GM12878 (cell line): ENCODE measurements at regions not wholly inside any gene's neighbourhood (a gene's known extent, or its start where the extent isn't known, plus 50 kb on each side); places are given as distances from the start of the nearest gene placed in this dataset.

ENCODE experiments used
- ASH2L ChIP-seq: fragments of 300-600, 200-600 bp; sonication (generic); IDR thresholded peaks from 2 replicates; pipeline ENCODE4 v1.6.1; 2017; ENCODE audit warnings: low read depth, mild to moderate bottlenecking, borderline replicate concordance
- BMI1 ChIP-seq: fragments of 450-650 bp; IDR thresholded peaks from 2 replicates; pipeline ENCODE4 v1.6.1; 2016; ENCODE audit warnings: mild to moderate bottlenecking, moderate library complexity, borderline replicate concordance
- CBX5 ChIP-seq: sonication (generic); IDR thresholded peaks from 2 replicates; pipeline ENCODE4 v1.6.1; 2016; ENCODE audit warnings: low read depth, moderate library complexity, mild to moderate bottlenecking, inconsistent platforms
- CREB1 ChIP-seq: IDR thresholded peaks from 2 replicates; pipeline ENCODE4 v1.6.1; 2012; ENCODE audit warnings: low read depth, mild to moderate bottlenecking, inconsistent platforms
- IRF4 ChIP-seq: IDR thresholded peaks from 2 replicates; pipeline ENCODE4 v1.6.1; 2011; ENCODE audit warnings: low read depth, low read length
- KDM1A ChIP-seq: fragments of 200-600 bp; sonication (generic); IDR thresholded peaks from 2 replicates; pipeline ENCODE4 v1.6.1; 2016; ENCODE audit warnings: borderline replicate concordance
- KLF5 ChIP-seq: fragments of 450-650 bp; IDR thresholded peaks from 2 replicates; pipeline ENCODE4 v1.6.1; 2014; ENCODE audit warnings: mild to moderate bottlenecking; ENCODE audit not compliant: partially characterized antibody
- NFYA ChIP-seq: IDR thresholded peaks from 2 replicates; pipeline ENCODE4 v1.6.1; 2011; ENCODE audit warnings: low read depth, mild to moderate bottlenecking, low read length, improper control_type of control experiment, borderline replicate concordance
- NR2C2 ChIP-seq: IDR thresholded peaks from 2 replicates; pipeline ENCODE4 v1.6.1; 2011; ENCODE audit warnings: borderline replicate concordance, low read depth; ENCODE audit not compliant: control insufficient read depth, insufficient read length
- RFX5 ChIP-seq: IDR thresholded peaks from 2 replicates; pipeline ENCODE4 v1.6.1; 2011; ENCODE audit warnings: low read depth, low read length, improper control_type of control experiment
- SMARCA5 ChIP-seq: fragments of 450-650 bp; IDR thresholded peaks from 2 replicates; pipeline ENCODE4 v1.6.1; 2017; ENCODE audit warnings: mild to moderate bottlenecking
- SP1 ChIP-seq: IDR thresholded peaks from one replicate; pipeline ENCODE4 v1.6.1; 2011; ENCODE audit warnings: low read depth, low read length
- SRF ChIP-seq, 2 experiments: IDR thresholded peaks; 2 replicates each; pipeline ENCODE4 v1.6.1; 2011; ENCODE audit warnings: low read depth in 2 of 2, low read length in 2 of 2, mild to moderate bottlenecking in 1 of 2, moderate library complexity in 1 of 2
- SUZ12 ChIP-seq: fragments of 200-600 bp; sonication (generic); IDR thresholded peaks from one replicate; pipeline ENCODE4 v1.6.1; 2018; ENCODE audit warnings: antibody characterized with exemption, mild to moderate bottlenecking; ENCODE audit not compliant: unreplicated experiment
- TCF7 ChIP-seq: IDR thresholded peaks from 2 replicates; pipeline ENCODE4 v1.6.1; 2014; ENCODE audit warnings: antibody characterized with exemption, borderline replicate concordance
- TF ChIP-seq, protein P1 (sequence below): fragments of 450-650 bp; conservative IDR thresholded peaks from 2 replicates; pipeline ENCODE4 v1.6.1; 2017; ENCODE audit warnings: mild to moderate bottlenecking, moderate library complexity
- TF ChIP-seq, protein P2 (sequence below): fragments of 450-650 bp; IDR thresholded peaks from 2 replicates; pipeline ENCODE4 v1.6.1; 2018; ENCODE audit warnings: mild to moderate bottlenecking, low read depth, moderate library complexity; ENCODE audit not compliant: partially characterized antibody
- TF ChIP-seq, protein P3 (sequence below): fragments of 450-650 bp; formaldehyde crosslinking; IDR thresholded peaks from 2 replicates; pipeline ENCODE4 v1.5.0; 2022; ENCODE audit warnings: mild to moderate bottlenecking, missing genetic modification characterization
- TF ChIP-seq, protein P4 (sequence below): IDR thresholded peaks from 2 replicates; pipeline ENCODE4 v1.6.1; 2012; ENCODE audit warnings: low read length, inconsistent platforms
- TF ChIP-seq, protein P5 (sequence below): fragments of 450-650 bp; IDR thresholded peaks from 2 replicates; pipeline ENCODE4 v1.6.1; 2014; ENCODE audit warnings: mild to moderate bottlenecking

DNA sequence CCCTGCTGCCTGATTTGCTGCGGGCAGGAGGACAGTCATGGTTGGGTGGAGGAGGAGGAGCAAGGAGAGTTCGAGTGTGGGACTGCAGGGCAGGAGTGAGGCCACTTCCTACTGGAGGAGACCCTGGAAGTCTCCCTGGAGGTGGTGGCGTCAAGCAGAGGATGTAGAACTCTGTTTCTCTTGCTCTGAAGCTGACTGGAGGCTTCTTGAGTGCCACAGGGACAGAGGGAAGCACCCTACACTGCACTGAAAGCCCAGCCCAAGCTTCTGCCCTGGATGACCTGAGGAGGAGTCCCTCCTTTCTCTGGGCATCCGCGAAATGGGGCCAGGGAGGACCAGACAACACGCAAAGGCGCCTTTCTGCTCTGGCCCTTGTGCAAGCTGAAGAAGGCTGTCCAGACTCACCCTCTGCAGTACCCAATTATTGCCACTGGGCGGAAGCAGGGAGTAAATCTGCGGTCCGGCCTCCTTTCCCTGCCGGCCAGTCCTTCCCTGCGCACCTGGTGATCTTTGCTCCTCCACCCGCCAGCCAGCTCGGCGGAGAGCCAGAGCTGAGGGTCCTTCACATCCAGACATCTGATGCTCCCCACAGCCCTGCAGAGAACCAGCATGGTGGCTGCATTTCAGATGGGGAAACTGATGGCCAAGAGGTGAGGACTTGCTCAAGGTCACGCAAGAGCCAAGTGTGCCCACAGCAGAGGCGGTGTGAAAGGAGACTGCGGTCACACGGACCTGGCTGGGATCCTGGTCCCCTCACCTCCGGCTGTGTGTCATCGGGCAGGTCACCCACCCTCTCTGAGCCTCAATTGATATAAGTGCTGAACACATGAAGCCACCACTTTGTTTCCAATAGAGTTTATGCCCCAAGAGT lies 207.1 kb downstream of the TBC1D2B start (continued):
- TF ChIP-seq NFYA (no peak), BMI1 (no peak), SRF (IDR thresholded peaks at IDR 0.05; ENCODE audit: low read depth in 2 of 2, low read length in 2 of 2) (no peak), RFX5 (no peak), TCF7 (no peak), IRF4 (no peak), SUZ12 (no peak), KDM1A (no peak), ASH2L (no peak), CBX5 (no peak), NR2C2 (no peak), CREB1 (no peak), SP1 (no peak), KLF5 (no peak), SMARCA5 (0 out of 2 replicates have a peak, but pooled peaks have one; percentile 35)
- TF ChIP-seq, protein P1, sequence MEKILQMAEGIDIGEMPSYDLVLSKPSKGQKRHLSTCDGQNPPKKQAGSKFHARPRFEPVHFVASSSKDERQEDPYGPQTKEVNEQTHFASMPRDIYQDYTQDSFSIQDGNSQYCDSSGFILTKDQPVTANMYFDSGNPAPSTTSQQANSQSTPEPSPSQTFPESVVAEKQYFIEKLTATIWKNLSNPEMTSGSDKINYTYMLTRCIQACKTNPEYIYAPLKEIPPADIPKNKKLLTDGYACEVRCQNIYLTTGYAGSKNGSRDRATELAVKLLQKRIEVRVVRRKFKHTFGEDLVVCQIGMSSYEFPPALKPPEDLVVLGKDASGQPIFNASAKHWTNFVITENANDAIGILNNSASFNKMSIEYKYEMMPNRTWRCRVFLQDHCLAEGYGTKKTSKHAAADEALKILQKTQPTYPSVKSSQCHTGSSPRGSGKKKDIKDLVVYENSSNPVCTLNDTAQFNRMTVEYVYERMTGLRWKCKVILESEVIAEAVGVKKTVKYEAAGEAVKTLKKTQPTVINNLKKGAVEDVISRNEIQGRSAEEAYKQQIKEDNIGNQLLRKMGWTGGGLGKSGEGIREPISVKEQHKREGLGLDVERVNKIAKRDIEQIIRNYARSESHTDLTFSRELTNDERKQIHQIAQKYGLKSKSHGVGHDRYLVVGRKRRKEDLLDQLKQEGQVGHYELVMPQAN, result no peak
- TF ChIP-seq, protein P2, sequence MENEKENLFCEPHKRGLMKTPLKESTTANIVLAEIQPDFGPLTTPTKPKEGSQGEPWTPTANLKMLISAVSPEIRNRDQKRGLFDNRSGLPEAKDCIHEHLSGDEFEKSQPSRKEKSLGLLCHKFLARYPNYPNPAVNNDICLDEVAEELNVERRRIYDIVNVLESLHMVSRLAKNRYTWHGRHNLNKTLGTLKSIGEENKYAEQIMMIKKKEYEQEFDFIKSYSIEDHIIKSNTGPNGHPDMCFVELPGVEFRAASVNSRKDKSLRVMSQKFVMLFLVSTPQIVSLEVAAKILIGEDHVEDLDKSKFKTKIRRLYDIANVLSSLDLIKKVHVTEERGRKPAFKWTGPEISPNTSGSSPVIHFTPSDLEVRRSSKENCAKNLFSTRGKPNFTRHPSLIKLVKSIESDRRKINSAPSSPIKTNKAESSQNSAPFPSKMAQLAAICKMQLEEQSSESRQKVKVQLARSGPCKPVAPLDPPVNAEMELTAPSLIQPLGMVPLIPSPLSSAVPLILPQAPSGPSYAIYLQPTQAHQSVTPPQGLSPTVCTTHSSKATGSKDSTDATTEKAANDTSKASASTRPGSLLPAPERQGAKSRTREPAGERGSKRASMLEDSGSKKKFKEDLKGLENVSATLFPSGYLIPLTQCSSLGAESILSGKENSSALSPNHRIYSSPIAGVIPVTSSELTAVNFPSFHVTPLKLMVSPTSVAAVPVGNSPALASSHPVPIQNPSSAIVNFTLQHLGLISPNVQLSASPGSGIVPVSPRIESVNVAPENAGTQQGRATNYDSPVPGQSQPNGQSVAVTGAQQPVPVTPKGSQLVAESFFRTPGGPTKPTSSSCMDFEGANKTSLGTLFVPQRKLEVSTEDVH, result no peak
- TF ChIP-seq, protein P3, sequence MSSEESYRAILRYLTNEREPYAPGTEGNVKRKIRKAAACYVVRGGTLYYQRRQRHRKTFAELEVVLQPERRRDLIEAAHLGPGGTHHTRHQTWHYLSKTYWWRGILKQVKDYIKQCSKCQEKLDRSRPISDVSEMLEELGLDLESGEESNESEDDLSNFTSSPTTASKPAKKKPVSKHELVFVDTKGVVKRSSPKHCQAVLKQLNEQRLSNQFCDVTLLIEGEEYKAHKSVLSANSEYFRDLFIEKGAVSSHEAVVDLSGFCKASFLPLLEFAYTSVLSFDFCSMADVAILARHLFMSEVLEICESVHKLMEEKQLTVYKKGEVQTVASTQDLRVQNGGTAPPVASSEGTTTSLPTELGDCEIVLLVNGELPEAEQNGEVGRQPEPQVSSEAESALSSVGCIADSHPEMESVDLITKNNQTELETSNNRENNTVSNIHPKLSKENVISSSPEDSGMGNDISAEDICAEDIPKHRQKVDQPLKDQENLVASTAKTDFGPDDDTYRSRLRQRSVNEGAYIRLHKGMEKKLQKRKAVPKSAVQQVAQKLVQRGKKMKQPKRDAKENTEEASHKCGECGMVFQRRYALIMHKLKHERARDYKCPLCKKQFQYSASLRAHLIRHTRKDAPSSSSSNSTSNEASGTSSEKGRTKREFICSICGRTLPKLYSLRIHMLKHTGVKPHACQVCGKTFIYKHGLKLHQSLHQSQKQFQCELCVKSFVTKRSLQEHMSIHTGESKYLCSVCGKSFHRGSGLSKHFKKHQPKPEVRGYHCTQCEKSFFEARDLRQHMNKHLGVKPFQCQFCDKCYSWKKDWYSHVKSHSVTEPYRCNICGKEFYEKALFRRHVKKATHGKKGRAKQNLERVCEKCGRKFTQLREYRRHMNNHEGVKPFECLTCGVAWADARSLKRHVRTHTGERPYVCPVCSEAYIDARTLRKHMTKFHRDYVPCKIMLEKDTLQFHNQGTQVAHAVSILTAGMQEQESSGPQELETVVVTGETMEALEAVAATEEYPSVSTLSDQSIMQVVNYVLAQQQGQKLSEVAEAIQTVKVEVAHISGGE (CRISPR knock-in tag), result no peak
- TF ChIP-seq, protein P4, sequence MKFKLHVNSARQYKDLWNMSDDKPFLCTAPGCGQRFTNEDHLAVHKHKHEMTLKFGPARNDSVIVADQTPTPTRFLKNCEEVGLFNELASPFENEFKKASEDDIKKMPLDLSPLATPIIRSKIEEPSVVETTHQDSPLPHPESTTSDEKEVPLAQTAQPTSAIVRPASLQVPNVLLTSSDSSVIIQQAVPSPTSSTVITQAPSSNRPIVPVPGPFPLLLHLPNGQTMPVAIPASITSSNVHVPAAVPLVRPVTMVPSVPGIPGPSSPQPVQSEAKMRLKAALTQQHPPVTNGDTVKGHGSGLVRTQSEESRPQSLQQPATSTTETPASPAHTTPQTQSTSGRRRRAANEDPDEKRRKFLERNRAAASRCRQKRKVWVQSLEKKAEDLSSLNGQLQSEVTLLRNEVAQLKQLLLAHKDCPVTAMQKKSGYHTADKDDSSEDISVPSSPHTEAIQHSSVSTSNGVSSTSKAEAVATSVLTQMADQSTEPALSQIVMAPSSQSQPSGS, result no peak
- TF ChIP-seq, protein P5, sequence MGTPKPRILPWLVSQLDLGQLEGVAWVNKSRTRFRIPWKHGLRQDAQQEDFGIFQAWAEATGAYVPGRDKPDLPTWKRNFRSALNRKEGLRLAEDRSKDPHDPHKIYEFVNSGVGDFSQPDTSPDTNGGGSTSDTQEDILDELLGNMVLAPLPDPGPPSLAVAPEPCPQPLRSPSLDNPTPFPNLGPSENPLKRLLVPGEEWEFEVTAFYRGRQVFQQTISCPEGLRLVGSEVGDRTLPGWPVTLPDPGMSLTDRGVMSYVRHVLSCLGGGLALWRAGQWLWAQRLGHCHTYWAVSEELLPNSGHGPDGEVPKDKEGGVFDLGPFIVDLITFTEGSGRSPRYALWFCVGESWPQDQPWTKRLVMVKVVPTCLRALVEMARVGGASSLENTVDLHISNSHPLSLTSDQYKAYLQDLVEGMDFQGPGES, result no peak
